Osteoblast (primary cell): ENCODE measurements at regions not wholly inside any gene's neighbourhood (a gene's known extent, or its start where the extent isn't known, plus 50 kb on each side); places are given as distances from the start of the nearest gene placed in this dataset.
"Not testable (repeated sequence)": the region's sequence is repeated elsewhere in the genome, so short reads cannot be mapped to it uniquely, and the experiment has no call there.

Experiments used
- DNase-seq: peaks from one replicate; pipeline ENCODE4 v3.0.0; 2011; ENCODE audit warnings: low spot score, mixed read lengths; ENCODE audit not compliant: insufficient read length; ENCODE audit errors: missing footprints
- H2AFZ ChIP-seq: 2 replicates; pipeline ENCODE4 v1.6.0; 2011; ENCODE audit warnings: mild to moderate bottlenecking, low read length
- H3K27ac ChIP-seq: 2 replicates; pipeline ENCODE4 v1.5.1; 2011; ENCODE audit warnings: mild to moderate bottlenecking, low read depth, low read length, moderate library complexity
- H3K27me3 ChIP-seq: 2 replicates; pipeline ENCODE4 v1.6.0; 2012; ENCODE audit warnings: mild to moderate bottlenecking, control low read depth, inconsistent platforms, low read length, moderate library complexity; ENCODE audit not compliant: insufficient read depth
- H3K36me3 ChIP-seq: 2 replicates; pipeline ENCODE4 v1.5.1; 2011; ENCODE audit warnings: mild to moderate bottlenecking, low read length, control low read depth, moderate library complexity; ENCODE audit not compliant: insufficient read depth
- H3K4me1 ChIP-seq: 2 replicates; pipeline ENCODE4 v1.5.1; 2011; ENCODE audit warnings: mild to moderate bottlenecking, low read length, control low read depth, moderate library complexity; ENCODE audit not compliant: insufficient read depth
- H3K4me2 ChIP-seq: 2 replicates; pipeline ENCODE4 v1.6.0; 2011; ENCODE audit warnings: mild to moderate bottlenecking, low read length; ENCODE audit not compliant: insufficient read depth
- H3K4me3 ChIP-seq: fragments of 200-600 bp; sonication (generic); 3 replicates; pipeline ENCODE4 v1.5.1; 2012; ENCODE audit warnings: mild to moderate bottlenecking, low read length, inconsistent platforms; ENCODE audit not compliant: insufficient read depth
- H3K79me2 ChIP-seq: 2 replicates; pipeline ENCODE4 v1.6.0; 2012; ENCODE audit warnings: mild to moderate bottlenecking, low read length, control low read depth, inconsistent platforms; ENCODE audit not compliant: insufficient read depth
- H3K9me3 ChIP-seq: 2 replicates; pipeline ENCODE4 v1.5.1; 2011; ENCODE audit warnings: low read depth, low read length, control low read depth
- H4K20me1 ChIP-seq: 2 replicates; pipeline ENCODE4 v1.6.0; 2012; ENCODE audit warnings: mild to moderate bottlenecking, low read length, control low read depth; ENCODE audit not compliant: insufficient read depth
- TF ChIP-seq, protein P1 (sequence below): IDR thresholded peaks from 2 replicates; pipeline ENCODE4 v1.5.1; 2011; ENCODE audit warnings: mild to moderate bottlenecking, low read depth, low read length, moderate library complexity; ENCODE audit errors: extremely low read depth

DNA sequence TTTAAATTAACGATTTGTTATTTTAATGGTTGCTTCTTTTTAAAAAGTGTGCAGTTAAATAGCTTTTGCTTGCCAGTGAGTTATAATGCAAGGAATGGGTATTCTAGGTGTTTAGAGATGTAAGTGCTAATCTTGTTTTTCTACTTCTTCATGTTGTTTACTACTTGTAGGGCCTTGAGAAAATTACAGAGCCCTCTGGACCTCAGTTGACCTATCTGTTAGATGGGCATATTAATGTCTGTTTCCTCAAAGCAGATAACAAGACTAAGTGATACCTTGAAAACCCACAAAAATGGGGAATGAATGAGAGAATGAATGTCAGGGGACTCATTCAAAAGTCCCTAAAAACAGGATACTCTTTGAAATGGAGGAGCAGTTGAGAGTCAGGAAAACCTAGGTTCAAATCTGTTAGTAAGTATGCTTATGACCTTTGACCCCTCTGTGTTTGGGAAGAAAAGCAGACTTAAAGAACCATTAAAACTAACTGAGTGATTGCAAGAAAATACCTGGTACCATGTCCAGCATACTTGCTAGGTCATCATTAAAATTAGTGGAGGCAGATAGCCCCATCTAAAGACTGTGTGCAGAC lies 419.5 kb downstream of the EDEM1 start:
- Histone ChIP-seq H3K27me3 (no peaks in the 10 kb centered on the region), H3K36me3 (no peaks in the 10 kb centered on the region), H3K27ac (no peak overlapping the region), H3K4me2 (no peak overlapping the region), H3K4me3 (no peak overlapping the region), H3K4me1 (no peaks in the 10 kb centered on the region), H2AFZ (no peak overlapping the region), H3K9me3 (no peaks in the 10 kb centered on the region), H4K20me1 (no peaks in the 10 kb centered on the region), H3K79me2 (no peaks in the 10 kb centered on the region)
- TF ChIP-seq, protein P1, sequence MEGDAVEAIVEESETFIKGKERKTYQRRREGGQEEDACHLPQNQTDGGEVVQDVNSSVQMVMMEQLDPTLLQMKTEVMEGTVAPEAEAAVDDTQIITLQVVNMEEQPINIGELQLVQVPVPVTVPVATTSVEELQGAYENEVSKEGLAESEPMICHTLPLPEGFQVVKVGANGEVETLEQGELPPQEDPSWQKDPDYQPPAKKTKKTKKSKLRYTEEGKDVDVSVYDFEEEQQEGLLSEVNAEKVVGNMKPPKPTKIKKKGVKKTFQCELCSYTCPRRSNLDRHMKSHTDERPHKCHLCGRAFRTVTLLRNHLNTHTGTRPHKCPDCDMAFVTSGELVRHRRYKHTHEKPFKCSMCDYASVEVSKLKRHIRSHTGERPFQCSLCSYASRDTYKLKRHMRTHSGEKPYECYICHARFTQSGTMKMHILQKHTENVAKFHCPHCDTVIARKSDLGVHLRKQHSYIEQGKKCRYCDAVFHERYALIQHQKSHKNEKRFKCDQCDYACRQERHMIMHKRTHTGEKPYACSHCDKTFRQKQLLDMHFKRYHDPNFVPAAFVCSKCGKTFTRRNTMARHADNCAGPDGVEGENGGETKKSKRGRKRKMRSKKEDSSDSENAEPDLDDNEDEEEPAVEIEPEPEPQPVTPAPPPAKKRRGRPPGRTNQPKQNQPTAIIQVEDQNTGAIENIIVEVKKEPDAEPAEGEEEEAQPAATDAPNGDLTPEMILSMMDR, result no peak
- no peak for DNase-seq

DNA sequence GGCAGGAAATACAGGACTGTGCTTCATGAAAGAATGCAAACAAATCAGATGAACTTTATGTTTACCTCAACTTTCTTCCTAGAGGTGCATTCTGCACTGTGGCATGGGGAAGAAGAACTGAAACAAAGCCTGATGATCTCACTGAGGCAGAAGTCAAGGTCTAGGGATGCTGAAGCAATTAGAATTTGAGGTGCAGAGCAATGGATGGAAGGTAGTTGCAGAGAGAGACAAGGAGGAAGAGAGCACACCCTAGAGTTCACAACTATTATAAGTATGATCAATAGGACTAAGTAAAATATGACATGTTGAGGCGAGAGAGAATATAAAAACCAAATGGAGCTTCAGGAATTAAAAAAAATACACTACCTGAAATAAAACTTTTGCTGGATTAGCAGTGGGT lies 420.1 kb downstream of the EDEM1 start:
- H3K27ac ChIP-seq, result no peak overlapping the region

DNA sequence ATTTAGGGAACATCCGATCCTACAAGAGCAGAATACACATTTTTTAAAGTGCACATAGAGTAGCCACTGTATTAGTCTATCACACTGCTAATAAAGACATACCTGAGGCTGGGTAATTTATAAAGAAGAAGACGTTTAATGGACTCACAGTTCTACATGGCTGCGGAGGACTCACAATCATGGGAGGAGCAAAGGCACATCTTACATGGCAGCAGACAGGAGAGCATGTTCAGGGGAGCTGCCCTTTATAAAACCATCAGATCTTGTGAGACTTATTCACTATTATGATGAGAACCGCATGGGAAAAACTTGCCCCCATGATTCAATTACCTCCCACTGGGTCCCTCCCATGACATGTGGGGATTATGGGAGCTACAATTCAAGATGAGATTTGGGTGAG lies 421.5 kb downstream of the EDEM1 start:
- H3K4me1 ChIP-seq, H3K36me3 ChIP-seq, H2AFZ ChIP-seq, H3K27me3 ChIP-seq, DNase-seq, H3K27ac ChIP-seq, H3K4me2 ChIP-seq, H3K4me3 ChIP-seq, H4K20me1 ChIP-seq, H3K79me2 ChIP-seq, H3K9me3 ChIP-seq: not testable (repeated sequence)

More for the DNA sequence above, 420.1 kb downstream of the EDEM1 start:
- Histone ChIP-seq H3K4me1 (no peaks in the 10 kb centered on the region), H3K9me3 (no peaks in the 10 kb centered on the region), H3K4me3 (no peak overlapping the region), H3K36me3 (no peaks in the 10 kb centered on the region), H3K79me2 (no peaks in the 10 kb centered on the region), H2AFZ (no peak overlapping the region), H3K4me2 (no peak overlapping the region), H3K27me3 (no peaks in the 10 kb centered on the region), H4K20me1 (no peaks in the 10 kb centered on the region)
- TF ChIP-seq, protein P1, result no peak
- DNase-seq, result no peak

DNA sequence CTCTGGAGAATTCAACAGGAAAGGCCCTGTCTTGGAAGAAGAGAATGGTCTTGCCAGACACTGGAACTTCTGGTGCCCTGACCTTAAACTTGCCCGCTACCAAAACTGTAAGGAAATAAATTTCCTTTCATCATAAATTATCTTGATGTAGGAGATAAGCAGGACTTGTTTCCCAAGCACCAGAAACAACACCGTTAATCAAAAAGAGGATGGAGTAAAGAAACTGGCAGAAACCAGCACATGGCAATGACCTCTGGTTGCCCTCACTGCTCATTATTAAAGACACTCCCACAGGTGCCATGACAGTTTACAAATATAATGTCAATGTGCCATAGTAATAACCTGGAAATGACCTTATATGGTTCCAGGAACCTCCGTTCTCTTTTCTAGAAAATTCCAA lies 426.1 kb downstream of the EDEM1 start:
- no peaks in the 10 kb centered on the region for H3K9me3 ChIP-seq
- H3K36me3 ChIP-seq, result no peaks in the 10 kb centered on the region
- H3K27me3 ChIP-seq, result no peaks in the 10 kb centered on the region
- H2AFZ ChIP-seq, result no peak overlapping the region
- H4K20me1 ChIP-seq, result no peaks in the 10 kb centered on the region
- H3K4me1 ChIP-seq, result no peaks in the 10 kb centered on the region
- H3K79me2 ChIP-seq, result no peaks in the 10 kb centered on the region
- TF ChIP-seq, protein P1, result no peak
- no peak for DNase-seq
- H3K27ac ChIP-seq, result no peak overlapping the region
- no peak overlapping the region for H3K4me3 ChIP-seq
- no peak overlapping the region for H3K4me2 ChIP-seq
